Stimulated activated CD8-positive, alpha-beta memory T cell treated with anti-CD3 and anti-CD28 coated beads, Interleukin-4, amount 100 ng/mL, for 48 hours (primary cell): ENCODE measurements at regions not wholly inside any gene's neighbourhood (a gene's known extent, or its start where the extent isn't known, plus 50 kb on each side); places are given as distances from the start of the nearest gene placed in this dataset.
"Not testable (repeated sequence)": the region's sequence is repeated elsewhere in the genome, so short reads cannot be mapped to it uniquely, and the experiment has no call there.

Experiments used
- DNase-seq: peaks from one replicate; pipeline ENCODE4 v3.0.0-alpha.2; 2020

DNA sequence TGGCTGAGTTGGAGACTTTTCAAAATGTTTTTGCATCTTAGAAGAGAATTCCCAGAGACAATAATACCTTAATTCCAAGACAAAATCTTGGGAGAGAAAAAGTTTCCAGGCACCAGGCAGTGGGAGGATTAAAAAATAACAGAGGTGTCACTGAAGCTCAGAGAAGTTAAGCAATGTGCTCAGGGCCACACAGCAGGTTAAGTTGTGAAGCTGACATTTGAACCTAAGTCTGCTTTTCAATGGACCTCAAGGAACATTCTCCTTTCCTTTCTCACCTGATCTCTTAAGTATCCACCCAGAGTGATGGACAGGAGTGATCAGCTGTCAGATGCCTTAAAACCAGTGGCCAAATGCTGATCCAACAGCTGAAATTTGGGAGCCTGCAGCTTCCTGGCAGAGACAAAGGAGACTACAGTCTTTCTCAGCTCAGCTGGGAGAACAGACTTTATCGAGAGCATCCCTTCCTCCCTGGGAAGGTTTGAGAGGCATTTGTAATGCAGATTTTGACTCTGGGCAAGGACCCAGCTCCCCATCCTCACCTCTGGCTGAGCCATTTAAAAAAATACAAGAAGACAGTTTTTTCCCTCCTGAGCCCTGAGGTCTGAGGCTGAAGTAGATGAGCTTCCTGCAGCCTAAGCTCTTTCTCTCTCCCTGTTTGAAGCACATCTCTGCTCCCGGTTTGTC lies 174.9 kb upstream of the RPH3A start:
- DNase-seq, result no peak

DNA sequence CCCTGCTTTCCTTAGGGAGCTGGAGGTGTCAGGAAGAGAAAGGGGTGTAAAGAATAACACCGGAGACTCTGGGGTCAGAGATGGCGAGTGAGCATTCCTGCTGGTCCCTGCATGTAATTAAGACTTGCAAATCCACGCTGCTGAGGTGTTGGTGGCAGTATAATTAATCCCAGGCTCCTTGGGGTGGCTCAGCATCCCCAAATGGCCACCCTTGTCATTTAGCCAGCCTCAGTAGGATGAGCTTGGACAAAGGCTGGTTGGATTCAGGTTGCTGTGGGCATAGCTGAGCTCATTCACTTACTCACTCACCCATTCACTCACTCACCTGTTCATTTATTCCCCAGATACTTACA lies 174.4 kb upstream of the RPH3A start:
- no peak for DNase-seq

DNA sequence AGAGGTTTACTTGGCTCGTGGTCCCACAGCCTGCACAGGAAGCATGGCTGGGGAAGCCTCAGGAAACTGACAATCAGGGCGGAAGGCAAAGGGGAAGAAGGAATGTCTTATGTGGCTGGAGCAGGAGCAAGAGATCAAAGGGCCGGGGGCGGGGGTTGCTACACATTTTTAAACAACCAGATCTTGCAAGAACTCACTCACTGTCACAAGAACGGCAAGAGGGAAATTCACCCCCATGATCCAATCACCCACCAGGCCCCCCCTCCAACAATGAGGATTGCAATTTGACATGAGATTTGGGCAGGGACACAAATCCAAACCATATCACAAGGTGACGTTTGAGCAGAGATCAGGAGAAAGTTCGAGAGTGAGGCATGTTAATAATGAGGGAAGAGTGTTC lies 163.7 kb upstream of the RPH3A start:
- DNase-seq, result no peak

DNA sequence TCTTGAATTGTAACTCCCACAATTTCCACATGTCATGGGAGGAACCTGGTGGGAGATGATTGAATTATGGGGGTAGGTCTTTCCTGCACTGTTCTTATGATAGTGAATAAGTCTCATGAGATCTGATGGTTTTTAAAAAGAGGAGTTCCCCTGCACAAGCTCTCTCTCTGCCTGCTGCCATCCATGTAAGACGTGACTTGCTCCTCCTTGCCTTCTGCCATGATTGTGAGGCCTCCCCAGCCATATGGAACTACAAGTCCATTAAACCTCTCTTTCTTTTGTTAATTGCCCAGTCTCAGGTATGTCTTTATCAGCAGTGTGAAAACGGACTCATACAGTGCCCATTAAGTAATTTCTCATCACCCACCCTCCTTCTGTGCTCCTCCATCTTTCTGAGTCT lies 159.6 kb upstream of the RPH3A start:
- DNase-seq, result not testable (repeated sequence)

DNA sequence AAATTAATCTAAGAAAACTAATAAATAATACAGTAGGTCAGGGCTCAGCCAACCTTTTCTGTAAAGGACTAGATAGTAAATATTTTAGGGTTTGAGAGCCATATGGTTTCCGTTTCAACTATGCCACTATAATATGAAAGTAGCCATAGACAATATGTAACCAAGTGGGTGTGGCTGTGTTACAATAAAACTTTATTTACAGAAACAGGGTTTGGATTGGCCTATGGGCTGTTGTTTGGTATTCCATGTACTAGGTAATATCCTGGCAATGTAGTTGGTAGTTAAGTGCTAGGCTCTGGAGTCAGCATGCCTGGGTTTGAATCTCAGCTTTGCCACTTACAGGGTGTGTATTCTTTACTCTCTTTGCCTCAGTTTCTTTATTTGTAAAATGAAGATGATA lies 156.5 kb upstream of the RPH3A start:
- DNase-seq, result no peak

DNA sequence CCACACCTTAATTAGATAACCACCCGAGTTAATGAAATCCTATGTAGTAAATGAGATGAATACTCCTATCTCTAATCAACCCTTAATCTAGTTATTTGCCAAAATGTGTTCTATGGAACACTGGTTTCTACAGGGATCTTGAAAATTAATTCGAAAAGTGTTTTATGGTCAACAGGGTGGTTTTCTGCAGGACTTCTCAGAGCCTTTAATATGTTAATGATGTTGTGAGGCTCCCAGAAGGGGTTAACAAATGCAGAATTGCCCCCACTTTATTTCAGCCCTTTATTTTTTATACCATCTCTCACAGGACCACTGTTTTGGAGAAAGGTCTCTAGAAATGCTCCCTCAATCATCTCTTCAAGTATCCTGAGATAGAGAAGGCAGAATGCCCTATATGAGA lies 153.1 kb upstream of the RPH3A start:
- DNase-seq, result no peak

DNA sequence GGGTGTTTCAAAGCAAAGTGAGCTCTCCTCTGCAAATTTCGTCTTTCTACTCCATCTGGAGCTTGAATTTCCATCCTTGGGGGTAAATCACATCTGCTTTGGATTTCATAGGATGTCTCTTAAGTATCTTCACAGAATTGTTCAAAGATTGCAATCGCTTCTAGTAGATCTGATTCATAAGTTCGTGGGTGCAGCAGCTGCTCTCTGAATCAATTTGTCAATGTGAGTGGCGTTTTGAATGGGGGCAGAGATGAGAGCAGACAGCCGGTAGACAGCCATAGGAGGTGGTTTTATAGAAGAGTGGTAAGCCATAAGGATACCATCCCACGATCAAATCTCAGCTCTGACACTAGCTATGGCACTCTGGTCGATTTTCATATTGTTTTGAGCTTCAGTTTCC lies 146.0 kb upstream of the RPH3A start:
- no peak for DNase-seq

DNA sequence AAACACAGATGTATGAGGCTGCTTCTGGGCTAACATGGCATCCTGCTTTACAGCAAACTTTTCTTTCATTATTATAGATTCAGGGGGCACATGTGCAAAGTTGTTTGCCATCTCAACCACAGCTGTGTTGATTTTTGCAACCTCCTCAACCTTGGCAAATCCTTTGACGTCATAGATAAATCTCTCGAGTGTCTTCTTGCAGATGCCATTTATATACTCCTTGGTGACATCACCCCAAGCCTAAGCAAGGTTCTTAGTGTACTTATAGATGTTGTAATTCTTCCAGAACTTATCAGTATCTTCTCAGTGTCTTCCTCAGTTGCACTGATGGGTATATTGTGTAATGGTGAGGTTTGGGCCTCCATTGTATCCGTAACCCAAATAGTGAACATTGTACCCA lies 135.4 kb upstream of the RPH3A start:
- no peak for DNase-seq

DNA sequence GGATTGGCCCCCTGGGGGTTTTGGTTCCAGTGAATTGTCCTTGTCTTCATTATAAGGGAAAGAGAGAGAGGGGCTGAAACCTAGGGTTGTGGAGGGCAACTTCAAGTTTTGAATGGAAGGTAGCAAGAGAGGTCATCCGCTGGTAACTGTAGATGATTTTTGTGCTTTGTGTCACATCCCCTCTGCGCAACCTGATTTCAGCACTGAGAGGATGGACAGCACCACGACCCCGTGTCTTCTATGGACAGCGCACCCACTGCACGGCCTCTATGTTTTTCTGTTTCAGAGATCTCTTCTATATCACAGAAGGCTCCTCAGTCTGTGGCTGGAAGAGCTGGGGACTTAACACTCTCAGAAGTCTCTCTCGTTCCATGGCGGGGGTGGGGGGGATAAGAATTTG lies 127.0 kb upstream of the RPH3A start:
- peak; percentile 35 for DNase-seq

DNA sequence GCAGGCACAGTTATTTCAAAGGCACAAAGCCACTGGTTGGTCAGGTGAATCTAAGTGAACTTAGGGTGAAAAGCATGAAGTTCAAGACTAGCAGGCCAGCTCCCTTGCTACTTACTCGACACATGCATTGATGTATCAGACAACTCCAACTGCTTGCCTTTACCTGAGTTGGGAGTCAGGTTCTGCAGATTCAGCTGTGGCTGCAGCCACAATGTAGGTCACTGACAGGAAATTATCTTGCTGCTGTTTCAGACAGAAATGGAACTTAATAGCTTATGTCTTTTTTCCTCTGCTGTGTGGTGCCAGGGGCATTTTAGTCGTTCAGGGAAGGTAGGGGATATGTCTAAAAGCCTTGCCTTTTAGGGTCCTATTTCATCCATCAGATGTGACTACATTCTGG lies 125.6 kb upstream of the RPH3A start:
- DNase-seq, result no peak

DNA sequence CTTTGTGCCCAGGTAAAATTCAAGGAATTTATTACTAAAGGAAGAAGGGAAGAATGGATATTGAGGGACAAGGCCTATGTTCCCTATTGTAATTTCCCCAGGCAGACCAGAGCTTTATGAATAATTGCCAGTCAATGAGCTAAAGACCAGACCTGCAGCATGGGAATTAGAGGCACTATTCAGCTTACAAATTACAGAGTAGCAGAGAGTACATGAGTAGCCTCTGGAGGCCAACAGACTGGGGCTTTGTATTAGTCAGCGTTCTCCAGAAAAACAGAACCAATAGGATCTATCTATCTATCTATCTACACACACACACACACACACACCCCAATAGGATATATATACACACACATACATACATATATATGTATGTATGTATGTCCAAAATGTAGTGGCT lies 120.0 kb upstream of the RPH3A start:
- no peak for DNase-seq

DNA sequence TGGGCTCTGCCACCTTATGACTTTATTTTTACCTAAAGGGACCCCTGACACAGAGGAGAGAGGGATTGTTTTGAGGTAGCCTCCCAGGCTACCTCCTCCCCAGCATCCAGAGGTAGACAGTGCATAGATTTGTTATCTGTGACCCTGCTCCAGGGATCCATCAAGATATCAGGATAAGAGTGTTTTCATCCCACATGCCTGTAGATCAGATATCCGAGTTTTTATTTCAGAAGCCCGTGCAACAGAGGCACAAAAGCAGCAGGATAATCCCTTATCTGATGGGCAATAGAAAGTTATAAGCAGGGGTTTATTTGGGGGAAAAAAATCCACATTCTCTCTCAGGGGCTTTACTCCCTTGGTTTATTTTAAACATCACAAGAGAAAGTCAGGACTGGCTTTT lies 117.0 kb upstream of the RPH3A start:
- no peak for DNase-seq

DNA sequence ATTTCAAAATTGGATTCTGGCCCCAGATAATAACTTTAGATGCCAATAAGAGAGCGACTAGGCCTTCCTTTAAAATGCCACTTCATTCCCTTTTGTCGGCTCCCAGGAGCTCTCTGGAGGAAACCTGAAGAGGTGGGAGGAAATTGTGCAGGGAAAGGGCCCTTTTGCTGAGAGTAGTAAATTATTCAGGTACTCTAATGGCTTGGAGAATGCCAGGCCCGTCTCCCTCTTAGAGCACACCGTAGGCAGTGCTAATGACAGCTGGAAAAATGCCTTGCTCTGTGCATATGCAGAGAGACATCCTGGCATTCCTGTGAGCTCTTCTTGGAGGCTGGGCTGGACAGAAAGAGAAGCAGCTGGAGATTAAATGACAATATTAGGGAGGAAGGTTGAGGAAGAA lies 115.0 kb upstream of the RPH3A start:
- no peak for DNase-seq

DNA sequence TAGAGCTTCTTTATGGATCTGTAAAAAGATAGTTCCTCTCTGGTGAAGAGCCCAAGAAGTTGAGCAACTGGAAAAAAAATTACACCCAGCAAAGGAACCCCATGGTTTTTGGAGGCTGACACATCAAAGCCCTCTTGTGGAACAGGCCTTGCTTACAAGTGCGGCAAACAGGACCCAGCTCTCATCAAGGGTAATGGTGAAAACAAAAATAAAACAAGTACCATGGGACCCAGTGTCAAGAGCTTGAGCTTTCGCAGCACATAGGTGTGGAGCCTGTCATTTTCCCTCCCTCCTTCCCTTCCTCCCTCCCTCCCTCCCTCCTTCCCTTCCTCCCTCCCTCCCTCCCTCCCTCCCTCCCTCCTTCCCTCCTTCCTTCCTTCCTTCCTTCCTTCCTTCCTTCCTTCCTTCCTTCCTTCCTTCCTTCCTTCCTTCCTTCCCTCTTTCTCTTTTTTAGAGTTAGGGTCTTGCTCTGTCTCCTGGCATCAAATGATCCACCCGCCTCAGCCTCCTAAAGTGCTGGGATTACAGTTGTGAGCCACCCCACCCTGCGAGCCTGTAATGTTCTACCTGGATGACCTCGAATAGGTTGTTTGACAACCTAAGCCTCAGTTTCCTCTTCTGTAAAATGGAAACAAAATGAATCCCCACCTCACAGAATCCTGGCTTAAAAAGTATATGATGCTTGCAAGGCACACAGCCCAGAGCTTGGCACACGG lies 114.3 kb upstream of the RPH3A start:
- DNase-seq, result no peak

DNA sequence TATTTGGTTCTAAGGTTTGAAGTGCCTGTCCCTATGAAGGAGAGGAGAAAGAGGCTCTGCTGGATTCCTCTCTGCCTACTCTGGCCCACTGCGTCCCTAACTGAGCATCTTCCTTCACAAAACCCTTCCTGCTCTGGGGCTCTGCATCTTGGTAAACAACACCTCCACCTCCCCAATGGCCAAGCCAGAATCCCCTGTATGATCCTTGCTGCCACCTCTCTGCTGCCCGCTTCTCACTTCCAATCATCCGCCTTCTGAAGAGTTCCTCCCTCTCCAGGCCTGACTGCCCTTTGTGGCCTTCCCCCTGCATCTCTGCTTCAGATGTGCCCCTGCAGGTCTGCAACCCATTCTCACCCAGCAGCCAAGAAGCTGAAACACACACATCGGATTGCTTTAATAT lies 110.6 kb upstream of the RPH3A start:
- DNase-seq, result no peak

DNA sequence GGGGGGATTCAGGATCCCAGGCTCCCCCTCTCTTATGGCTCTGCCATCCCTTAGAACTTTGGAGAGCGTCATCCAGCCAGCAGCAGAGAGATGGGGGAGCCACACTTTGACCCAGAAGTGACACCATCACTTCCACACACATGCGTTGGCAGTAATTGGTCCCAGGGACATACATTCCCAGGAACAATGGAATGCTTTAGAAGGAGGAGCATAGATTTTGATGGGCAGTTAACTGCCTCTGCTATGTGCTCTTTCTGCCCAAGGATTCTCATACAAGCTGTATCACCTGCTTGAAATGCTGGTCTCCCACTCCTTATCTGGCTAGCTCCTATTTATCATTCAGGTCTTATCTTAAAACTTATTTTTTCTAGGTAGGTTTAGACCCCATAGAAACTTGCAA lies 109.0 kb upstream of the RPH3A start:
- no peak for DNase-seq

DNA sequence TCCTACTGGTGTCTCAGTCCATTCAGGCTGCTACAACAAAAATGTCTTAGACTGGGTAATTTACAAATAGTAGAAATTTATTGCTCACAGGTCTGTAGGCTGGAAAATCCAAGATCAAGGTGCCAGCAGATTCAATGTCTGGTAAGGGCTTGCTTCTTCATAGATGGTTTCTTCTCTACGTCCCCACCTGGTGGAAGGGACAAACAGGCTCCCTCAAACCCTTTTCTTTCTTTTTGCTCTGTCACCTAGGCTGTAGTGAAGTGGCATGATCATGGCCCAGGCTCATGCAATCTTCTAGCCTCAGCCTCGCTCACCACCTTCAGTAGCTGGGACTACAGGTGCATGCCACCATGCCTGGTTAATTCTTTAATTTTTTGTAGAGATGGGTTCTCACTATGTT lies 106.8 kb upstream of the RPH3A start:
- DNase-seq, result no peak

DNA sequence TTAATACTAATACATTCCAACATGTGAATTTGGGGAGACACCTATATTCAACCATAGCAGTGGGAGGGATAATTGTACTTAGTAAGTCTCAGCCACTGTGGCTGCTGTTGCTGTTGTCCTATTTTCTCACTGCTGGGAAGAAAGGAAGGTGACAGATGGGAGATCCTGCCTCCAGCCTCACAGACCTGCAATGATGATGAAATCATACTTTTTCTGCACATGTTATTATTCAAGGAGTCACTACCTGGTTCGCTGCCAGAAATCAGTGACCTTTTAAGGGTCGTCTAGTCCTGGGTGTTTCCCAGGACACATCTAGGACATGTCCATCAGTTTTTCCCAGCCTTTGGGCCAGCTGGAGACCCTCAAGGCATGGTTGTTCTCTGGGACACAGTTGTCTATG lies 106.2 kb upstream of the RPH3A start:
- DNase-seq, result no peak

DNA sequence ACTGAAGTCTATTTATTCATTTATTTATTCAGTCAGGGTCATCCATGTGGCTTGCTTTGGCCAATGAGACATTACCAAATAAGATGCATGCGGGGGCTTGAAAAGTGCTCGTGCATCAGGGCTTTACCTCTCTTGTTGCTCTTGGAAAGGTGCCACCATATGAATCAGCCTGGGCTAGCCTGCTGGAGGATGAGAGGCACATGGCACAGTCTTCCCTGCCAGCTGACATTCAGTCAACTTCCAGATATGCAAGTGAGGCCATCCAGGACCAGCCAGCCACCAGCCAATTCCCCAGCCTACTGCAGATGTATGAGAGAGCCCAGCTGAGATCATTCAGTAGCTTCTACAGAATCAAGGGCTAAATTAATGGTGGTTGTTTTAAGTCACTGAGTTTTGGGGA lies 105.2 kb upstream of the RPH3A start:
- DNase-seq, result no peak

DNA sequence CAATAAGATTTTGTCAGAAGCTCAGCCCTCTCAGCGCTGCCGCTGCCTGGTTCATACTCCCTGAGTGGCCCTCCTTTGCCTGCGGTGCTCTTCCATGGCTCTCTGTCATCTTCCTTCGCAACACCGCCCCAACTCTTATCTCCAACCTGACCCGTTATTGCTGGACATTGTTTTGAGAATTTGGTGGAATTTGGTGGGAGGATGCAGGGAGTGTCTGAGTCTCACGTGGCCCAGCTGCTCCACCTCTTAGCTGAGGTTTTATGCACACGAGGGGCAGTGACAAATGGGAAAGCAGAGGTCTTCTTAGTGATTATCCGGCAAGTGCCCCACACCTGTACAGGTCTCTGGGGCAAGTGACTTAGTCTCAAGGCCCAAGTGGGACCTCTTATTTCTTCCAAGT lies 97.5 kb upstream of the RPH3A start:
- no peak for DNase-seq

DNA sequence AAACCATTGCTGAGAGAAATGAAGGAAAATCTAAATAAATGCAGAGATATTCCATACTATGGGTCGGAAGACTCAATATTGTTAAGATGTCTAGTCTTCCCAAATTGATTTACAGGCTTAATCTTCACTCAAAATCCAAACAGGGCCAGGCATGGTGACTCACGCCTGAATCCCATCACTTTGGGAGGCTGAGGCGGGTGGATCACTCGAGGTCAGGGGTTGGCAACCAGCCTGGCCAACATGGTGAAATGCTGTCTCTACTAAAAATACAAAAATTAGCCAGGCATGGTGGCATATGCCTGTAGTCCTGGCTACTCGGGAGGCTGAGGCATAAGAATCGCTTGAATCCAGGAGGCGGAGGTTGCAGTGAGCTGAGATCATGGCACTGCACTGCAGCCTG lies 94.1 kb upstream of the RPH3A start:
- DNase-seq, result not testable (repeated sequence)

DNA sequence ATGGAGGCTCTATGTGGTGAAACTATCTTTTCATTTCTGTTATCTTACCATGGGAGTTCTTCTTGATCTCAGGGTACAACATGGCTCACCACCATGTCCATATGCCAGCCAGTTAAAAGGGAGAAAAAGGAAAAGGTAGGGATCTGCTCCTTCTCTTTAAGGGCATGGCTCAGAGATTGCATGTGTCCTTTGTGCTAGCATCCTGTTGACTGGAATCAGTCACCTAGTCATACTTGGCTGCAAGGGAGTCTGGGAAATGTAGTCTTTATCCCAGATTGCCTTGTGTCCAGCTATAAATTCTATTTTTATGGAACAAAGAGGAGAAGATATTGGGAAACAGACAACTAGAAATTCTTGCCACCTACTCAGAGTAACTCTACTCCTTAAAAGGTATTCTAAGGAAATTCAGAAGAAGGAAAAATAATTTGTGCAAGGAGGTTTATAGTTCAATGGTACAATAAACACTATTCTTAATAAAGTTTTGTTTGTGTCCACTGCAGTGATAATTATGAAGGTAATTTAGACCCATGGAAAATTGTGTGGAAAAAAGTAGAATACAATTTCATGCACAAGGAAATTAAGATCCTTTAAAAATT lies 86.4 kb upstream of the RPH3A start:
- no peak for DNase-seq

DNA sequence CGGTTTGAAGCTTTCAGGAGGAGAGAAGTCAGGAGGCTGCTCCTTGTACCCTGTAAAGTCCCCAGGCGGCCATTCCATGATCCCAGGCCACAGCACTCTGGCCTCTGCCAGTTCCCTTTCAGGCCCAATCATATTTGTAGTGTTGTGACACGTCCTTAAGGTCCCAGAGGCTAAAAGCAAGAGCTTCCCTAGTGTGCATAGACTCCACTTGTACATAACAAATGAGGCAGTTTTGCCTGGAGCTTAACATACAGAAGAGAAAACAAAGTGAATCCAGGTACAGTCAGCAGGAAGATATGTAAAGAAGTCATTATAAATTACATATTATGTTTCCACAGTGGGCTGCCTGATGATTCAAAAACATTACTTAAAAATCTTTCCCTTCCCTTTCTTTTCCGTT lies 81.1 kb upstream of the RPH3A start:
- DNase-seq, result no peak

DNA sequence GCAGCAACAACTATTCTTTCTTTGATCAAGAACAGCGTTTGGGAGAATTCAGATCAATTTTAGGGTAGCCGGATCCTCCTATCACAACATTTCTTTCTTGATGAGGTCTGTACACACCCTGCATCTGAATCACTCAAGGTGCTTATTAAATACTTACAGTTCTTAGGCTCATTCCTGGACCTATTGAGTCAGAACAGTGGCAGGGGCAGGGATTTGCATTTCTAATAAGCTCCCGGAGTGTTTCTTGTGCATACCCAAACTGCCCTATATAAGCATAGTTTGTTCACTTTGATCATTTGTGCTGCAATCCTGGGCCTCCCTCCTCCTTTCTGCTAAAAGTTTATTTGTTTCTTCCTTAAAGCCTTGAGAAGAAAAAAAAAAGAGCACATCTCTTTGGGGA lies 80.5 kb upstream of the RPH3A start:
- no peak for DNase-seq

DNA sequence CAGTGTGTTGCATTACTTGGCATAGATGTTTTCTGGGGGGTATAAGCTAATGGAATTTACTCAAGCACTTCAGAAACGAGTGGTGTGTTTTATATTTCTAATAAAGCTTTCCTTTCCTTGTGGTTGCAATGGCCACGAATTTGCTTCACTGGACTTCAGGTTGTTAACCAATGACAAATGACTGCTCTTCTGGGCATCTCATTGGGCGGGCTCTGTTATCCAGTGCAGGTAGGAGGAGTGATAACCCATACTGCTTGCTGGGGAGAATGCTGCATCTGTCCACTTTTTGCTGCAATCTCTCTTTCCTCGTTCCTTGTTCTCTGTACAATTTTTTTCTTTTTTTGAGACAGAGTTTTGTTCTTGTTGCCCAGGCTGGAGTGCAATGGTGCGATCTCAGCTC lies 80.0 kb upstream of the RPH3A start:
- no peak for DNase-seq
